IMR-90 (cell line): ENCODE measurements at regions not wholly inside any gene's neighbourhood (a gene's known extent, or its start where the extent isn't known, plus 50 kb on each side); places are given as distances from the start of the nearest gene placed in this dataset.

Experiments
- BHLHE40 ChIP-seq: fragments of 150-350 bp; IDR thresholded peaks from 2 replicates; pipeline ENCODE4 v1.6.1; 2016; ENCODE audit warnings: mild to moderate bottlenecking, low read depth, low read length
- CEBPB ChIP-seq: IDR thresholded peaks from 2 replicates; pipeline ENCODE4 v1.6.1; 2012; ENCODE audit warnings: low read depth, low read length, improper control_type of control experiment
- CHD1 ChIP-seq: IDR thresholded peaks from 2 replicates; pipeline ENCODE4 v1.6.1; 2012; ENCODE audit warnings: low read depth, low read length, improper control_type of control experiment
- FOS ChIP-seq: fragments of 150-350 bp; IDR thresholded peaks from 2 replicates; pipeline ENCODE4 v1.6.1; 2016; ENCODE audit warnings: low read depth, low read length
- MAFK ChIP-seq: IDR thresholded peaks from 2 replicates; pipeline ENCODE4 v1.6.1; 2012; ENCODE audit warnings: low read depth, low read length, improper control_type of control experiment
- MAZ ChIP-seq: IDR thresholded peaks from 2 replicates; pipeline ENCODE4 v1.6.1; 2012; ENCODE audit warnings: low read depth, mild to moderate bottlenecking, low read length, improper control_type of control experiment, moderate library complexity, borderline replicate concordance
- NFE2L2 ChIP-seq: fragments of 150-350 bp; IDR thresholded peaks from 2 replicates; pipeline ENCODE4 v1.6.1; 2016; ENCODE audit warnings: low read depth, mild to moderate bottlenecking, low read length
- POLR2A ChIP-seq: IDR thresholded peaks from 2 replicates; pipeline ENCODE4 v1.6.1; 2012; ENCODE audit warnings: mild to moderate bottlenecking, low read depth, low read length
- RAD21 ChIP-seq: IDR thresholded peaks from 2 replicates; pipeline ENCODE4 v1.6.1; 2012; ENCODE audit warnings: low read length, improper control_type of control experiment
- RFX5 ChIP-seq: IDR thresholded peaks from 2 replicates; pipeline ENCODE4 v1.8.0; 2012; ENCODE audit warnings: low read depth, mild to moderate bottlenecking, low read length, moderate library complexity
- SMC3 ChIP-seq: fragments of 150-350 bp; IDR thresholded peaks from 2 replicates; pipeline ENCODE4 v1.6.1; 2016; ENCODE audit warnings: low read depth, mild to moderate bottlenecking, antibody characterized with exemption, low read length, moderate library complexity
- USF2 ChIP-seq: fragments of 150-350 bp; IDR thresholded peaks from 2 replicates; pipeline ENCODE4 v1.6.1; 2017; ENCODE audit warnings: mild to moderate bottlenecking, antibody characterized with exemption, low read length, low read depth
- TF ChIP-seq, protein P1 (sequence below): conservative IDR thresholded peaks from 2 replicates; pipeline ENCODE4 v1.5.1; 2012; ENCODE audit warnings: mild to moderate bottlenecking, low read depth, low read length, improper control_type of control experiment
- TF ChIP-seq, protein P2 (sequence below): fragments of 150-350 bp; IDR thresholded peaks from 2 replicates; pipeline ENCODE4 v1.6.1; 2016; ENCODE audit warnings: low read depth, mild to moderate bottlenecking, low read length, moderate library complexity, borderline replicate concordance

- TF ChIP-seq, protein P1, sequence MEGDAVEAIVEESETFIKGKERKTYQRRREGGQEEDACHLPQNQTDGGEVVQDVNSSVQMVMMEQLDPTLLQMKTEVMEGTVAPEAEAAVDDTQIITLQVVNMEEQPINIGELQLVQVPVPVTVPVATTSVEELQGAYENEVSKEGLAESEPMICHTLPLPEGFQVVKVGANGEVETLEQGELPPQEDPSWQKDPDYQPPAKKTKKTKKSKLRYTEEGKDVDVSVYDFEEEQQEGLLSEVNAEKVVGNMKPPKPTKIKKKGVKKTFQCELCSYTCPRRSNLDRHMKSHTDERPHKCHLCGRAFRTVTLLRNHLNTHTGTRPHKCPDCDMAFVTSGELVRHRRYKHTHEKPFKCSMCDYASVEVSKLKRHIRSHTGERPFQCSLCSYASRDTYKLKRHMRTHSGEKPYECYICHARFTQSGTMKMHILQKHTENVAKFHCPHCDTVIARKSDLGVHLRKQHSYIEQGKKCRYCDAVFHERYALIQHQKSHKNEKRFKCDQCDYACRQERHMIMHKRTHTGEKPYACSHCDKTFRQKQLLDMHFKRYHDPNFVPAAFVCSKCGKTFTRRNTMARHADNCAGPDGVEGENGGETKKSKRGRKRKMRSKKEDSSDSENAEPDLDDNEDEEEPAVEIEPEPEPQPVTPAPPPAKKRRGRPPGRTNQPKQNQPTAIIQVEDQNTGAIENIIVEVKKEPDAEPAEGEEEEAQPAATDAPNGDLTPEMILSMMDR: no peak
- no peak for TF ChIP-seq MAZ
- TF ChIP-seq, protein P2, sequence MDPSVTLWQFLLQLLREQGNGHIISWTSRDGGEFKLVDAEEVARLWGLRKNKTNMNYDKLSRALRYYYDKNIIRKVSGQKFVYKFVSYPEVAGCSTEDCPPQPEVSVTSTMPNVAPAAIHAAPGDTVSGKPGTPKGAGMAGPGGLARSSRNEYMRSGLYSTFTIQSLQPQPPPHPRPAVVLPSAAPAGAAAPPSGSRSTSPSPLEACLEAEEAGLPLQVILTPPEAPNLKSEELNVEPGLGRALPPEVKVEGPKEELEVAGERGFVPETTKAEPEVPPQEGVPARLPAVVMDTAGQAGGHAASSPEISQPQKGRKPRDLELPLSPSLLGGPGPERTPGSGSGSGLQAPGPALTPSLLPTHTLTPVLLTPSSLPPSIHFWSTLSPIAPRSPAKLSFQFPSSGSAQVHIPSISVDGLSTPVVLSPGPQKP: no peak
- TF ChIP-seq MAFK: no peak
- no peak for TF ChIP-seq BHLHE40
- TF ChIP-seq POLR2A: no peak
- no peak for TF ChIP-seq RFX5
- TF ChIP-seq CEBPB: no peak
- TF ChIP-seq FOS: no peak
- TF ChIP-seq USF2: no peak
- no peak for TF ChIP-seq NFE2L2
- no peak for TF ChIP-seq CHD1
- no peak for TF ChIP-seq SMC3
- no peak for TF ChIP-seq RAD21
Measured at GRCh38 chr1:222326006-222326709, 221.7 kb downstream of the HHIPL2 start.
